HUDEP-2 (cell line): ENCODE measurements at regions not wholly inside any gene's neighbourhood (a gene's known extent, or its start where the extent isn't known, plus 50 kb on each side); places are given as distances from the start of the nearest gene placed in this dataset.

Source experiments
- DNase-seq, 76 experiments: peaks; one replicate each; lab custom pipeline; 2025; ENCODE audit not compliant: unreplicated experiment in 76 of 76; lab: John Stamatoyannopoulos, UW

GRCh38 chr2:177340158-177340557, 52.4 kb upstream of the AGPS start:
- DNase-seq: no peak

GRCh38 chr2:177342736-177343135, 49.8 kb upstream of the AGPS start:
- no peak for DNase-seq
